GM21515 (cell line): ENCODE measurements at regions not wholly inside any gene's neighbourhood (a gene's known extent, or its start where the extent isn't known, plus 50 kb on each side); places are given as distances from the start of the nearest gene placed in this dataset.
A peak's percentile ranks its signal among the peaks of the same experiment; 100 is the strongest.
"Not testable (repeated sequence)": the region's sequence is repeated elsewhere in the genome, so short reads cannot be mapped to it uniquely, and the experiment has no call there.

ENCODE experiments used
- ATAC-seq: cut with Tn5 transposase; IDR thresholded peaks from one replicate; pipeline ENCODE4 v1.9.1; 2021; ENCODE audit not compliant: unreplicated experiment

- no peak for ATAC-seq
These were observed 410.3 kb upstream of the LMO3 start for GRCh38 chr12:17016116-17016864.

GRCh38 chr12:17015501-17015900 lies 409.5 kb upstream of the LMO3 start:
- ATAC-seq: no peak

- not testable (repeated sequence) for ATAC-seq
These were observed 401.6 kb upstream of the LMO3 start for GRCh38 chr12:17007442-17008040.

GRCh38 chr12:16998538-16998937 lies 392.6 kb upstream of the LMO3 start:
- ATAC-seq: not testable (repeated sequence)

GRCh38 chr12:16984484-16984883 lies 378.5 kb upstream of the LMO3 start:
- no peak for ATAC-seq

GRCh38 chr12:16972923-16973770 lies 367.2 kb upstream of the LMO3 start:
- ATAC-seq: no peak

GRCh38 chr12:16962889-16963288 lies 356.9 kb upstream of the LMO3 start:
- ATAC-seq: no peak

- no peak for ATAC-seq
These were observed 349.2 kb upstream of the LMO3 start for GRCh38 chr12:16955083-16955657.

- ATAC-seq: no peak
These were observed 344.1 kb upstream of the LMO3 start for GRCh38 chr12:16949871-16950667.

- ATAC-seq: no peak
These were observed 343.4 kb upstream of the LMO3 start for GRCh38 chr12:16949371-16949770.

- no peak for ATAC-seq
These were observed 340.7 kb upstream of the LMO3 start for GRCh38 chr12:16946704-16947103.

GRCh38 chr12:16939871-16940306 lies 333.9 kb upstream of the LMO3 start:
- ATAC-seq: peak; percentile 99

GRCh38 chr12:16927259-16927658 lies 321.3 kb upstream of the LMO3 start:
- no peak for ATAC-seq

GRCh38 chr12:16920451-16920850 lies 314.5 kb upstream of the LMO3 start:
- no peak for ATAC-seq

- ATAC-seq: no peak
These were observed 313.6 kb upstream of the LMO3 start for GRCh38 chr12:16919551-16919950.

GRCh38 chr12:16914853-16915252 lies 308.9 kb upstream of the LMO3 start:
- ATAC-seq: no peak

- no peak for ATAC-seq
These were observed 308.0 kb upstream of the LMO3 start for GRCh38 chr12:16913832-16914490.

- no peak for ATAC-seq
These were observed 296.0 kb upstream of the LMO3 start for GRCh38 chr12:16901946-16902345.

GRCh38 chr12:16893426-16893825 lies 287.5 kb upstream of the LMO3 start:
- ATAC-seq: no peak

- ATAC-seq: no peak
These were observed 285.7 kb upstream of the LMO3 start for GRCh38 chr12:16891673-16892072.
